ENCODE measurements at regions not wholly inside any gene's neighbourhood (a gene's known extent, or its start where the extent isn't known, plus 50 kb on each side); places are given as distances from the start of the nearest gene placed in this dataset.

GRCh38 chr5:18152671-18153070 is 518.4 kb downstream of the TAF11L14 start:
- TF ChIP-seq POLR2A (IDR thresholded peaks at IDR 0.05), result no peak
- TF ChIP-seq CTCF (IDR thresholded peaks at IDR 0.05), result no peak

All from body of pancreas (tissue), 4 donors.